ENCODE measurements at regions not wholly inside any gene's neighbourhood (a gene's known extent, or its start where the extent isn't known, plus 50 kb on each side); places are given as distances from the start of the nearest gene placed in this dataset.

- peaks cover 0 to under 1% (median 0%) of the 10 kb centered on the region in 4 donors for H3K4me1 ChIP-seq (ENCODE audit: control insufficient read depth in 4 of 4, insufficient read depth in 4 of 4, low read length in 3 of 4)
- no peak for DNase-seq (ENCODE audit: low spot score)
- H3K9ac ChIP-seq (ENCODE audit: low read depth in 1 of 2, low read length in 2 of 2): no peak overlapping the region
- 95% methylated on average over 1 of the region's 1 CpG for WGBS
- TF ChIP-seq NR2F2 (IDR thresholded peaks at IDR 0.05) (no peak), RXRA (IDR thresholded peaks at IDR 0.05) (no peak), MAX (IDR thresholded peaks at IDR 0.05) (no peak), YY1 (IDR thresholded peaks at IDR 0.05) (no peak), FOXA1 (IDR thresholded peaks at IDR 0.05) (no peak)
- H3K27ac ChIP-seq (ENCODE audit: low read depth in 1 of 2, low read length in 2 of 2): no peak overlapping the region
- H3K36me3 ChIP-seq (ENCODE audit: control insufficient read depth in 4 of 4, insufficient read depth in 3 of 4, low read depth in 1 of 4, low read length in 3 of 4): no peaks in the 10 kb centered on the region
- H3K9me3 ChIP-seq (ENCODE audit: control insufficient read depth in 4 of 4, low read length in 3 of 4): no peaks in the 10 kb centered on the region
- H3K4me3 ChIP-seq (ENCODE audit: low read depth in 1 of 3, low read length in 3 of 3): no peak overlapping the region
- H3K27me3 ChIP-seq (ENCODE audit: control insufficient read depth in 4 of 4, insufficient read depth in 4 of 4, low read length in 3 of 4): no peaks in the 10 kb centered on the region
Observed at GRCh38 chr10:110358278-110358677, 53.6 kb upstream of the SMNDC1 start.

- Histone ChIP-seq H3K27ac (ENCODE audit: low read depth in 1 of 2, low read length in 2 of 2) (no peak overlapping the region), H3K27me3 (ENCODE audit: control insufficient read depth in 4 of 4, insufficient read depth in 4 of 4, low read length in 3 of 4) (no peaks in the 10 kb centered on the region)
Observed at GRCh38 chr10:110358869-110359629, 54.3 kb upstream of the SMNDC1 start.

GRCh38 chr10:110360857-110361474 lies 56.2 kb upstream of the SMNDC1 start:
- H3K27ac ChIP-seq (ENCODE audit: low read depth in 1 of 2, low read length in 2 of 2): no peak overlapping the region
- 80% methylated on average over 5 of the region's 5 CpGs for WGBS
- H3K9me3 ChIP-seq (ENCODE audit: control insufficient read depth in 4 of 4, low read length in 3 of 4): no peaks in the 10 kb centered on the region
- TF ChIP-seq REST (IDR thresholded peaks at IDR 0.05) (peak; percentile 94), GABPA (IDR thresholded peaks at IDR 0.05 in 1 of 2, conservative IDR thresholded peaks at IDR 0.05 in 1 of 2) (no peak)
- no peak overlapping the region for H3K9ac ChIP-seq (ENCODE audit: low read depth in 1 of 2, low read length in 2 of 2)
- DNase-seq (ENCODE audit: low spot score): no peak
- no peak overlapping the region for H3K4me3 ChIP-seq (ENCODE audit: low read depth in 1 of 3, low read length in 3 of 3)
- H3K4me1 ChIP-seq (ENCODE audit: control insufficient read depth in 4 of 4, insufficient read depth in 4 of 4, low read length in 3 of 4): peaks cover 2 to 11% (median 7%) of the 10 kb centered on the region in 4 donors
- H3K36me3 ChIP-seq (ENCODE audit: control insufficient read depth in 4 of 4, insufficient read depth in 3 of 4, low read depth in 1 of 4, low read length in 3 of 4): no peaks in the 10 kb centered on the region
- H3K27me3 ChIP-seq (ENCODE audit: control insufficient read depth in 4 of 4, insufficient read depth in 4 of 4, low read length in 3 of 4): no peaks in the 10 kb centered on the region

More at GRCh38 chr10:110358869-110359629, 54.3 kb upstream of the SMNDC1 start:
- DNase-seq (ENCODE audit: low spot score): no peak
- Histone ChIP-seq H3K36me3 (ENCODE audit: control insufficient read depth in 4 of 4, insufficient read depth in 3 of 4, low read depth in 1 of 4, low read length in 3 of 4) (no peaks in the 10 kb centered on the region), H3K9ac (ENCODE audit: low read depth in 1 of 2, low read length in 2 of 2) (no peak overlapping the region), H3K4me3 (ENCODE audit: low read depth in 1 of 3, low read length in 3 of 3) (no peak overlapping the region), H3K4me1 (ENCODE audit: control insufficient read depth in 4 of 4, insufficient read depth in 4 of 4, low read length in 3 of 4) (peaks cover under 1 to 8% (median 4%) of the 10 kb centered on the region in 4 donors), H3K9me3 (ENCODE audit: control insufficient read depth in 4 of 4, low read length in 3 of 4) (no peaks in the 10 kb centered on the region)
- 79% methylated on average over 7 of the region's 7 CpGs for WGBS
- TF ChIP-seq REST (IDR thresholded peaks at IDR 0.05): no peak
- TF ChIP-seq JUND (IDR thresholded peaks at IDR 0.05): no peak

Measured in liver (tissue), 7 donors.